ENCODE measurements at regions not wholly inside any gene's neighbourhood (a gene's known extent, or its start where the extent isn't known, plus 50 kb on each side); places are given as distances from the start of the nearest gene placed in this dataset.

- DNase-seq (ENCODE audit: low spot score) = peak; percentile 99
These were observed 180.3 kb upstream of the GRB10 start for GRCh38 chr7:50962962-50963374.

GRCh38 chr7:50962281-50962883 lies 179.7 kb upstream of the GRB10 start:
- DNase-seq (ENCODE audit: low spot score) = peak; percentile 49

GRCh38 chr7:50960621-50961310 lies 178.1 kb upstream of the GRB10 start:
- no peak for DNase-seq (ENCODE audit: low spot score)

GRCh38 chr7:50959991-50960390 lies 177.3 kb upstream of the GRB10 start:
- no peak for DNase-seq (ENCODE audit: low spot score)

GRCh38 chr7:50959560-50959959 lies 176.9 kb upstream of the GRB10 start:
- DNase-seq (ENCODE audit: low spot score) = no peak

GRCh38 chr7:50957855-50958254 lies 175.2 kb upstream of the GRB10 start:
- no peak for DNase-seq (ENCODE audit: low spot score)

GRCh38 chr7:50957431-50957830 lies 174.7 kb upstream of the GRB10 start:
- DNase-seq (ENCODE audit: low spot score) = no peak

GRCh38 chr7:50956522-50957155 lies 173.9 kb upstream of the GRB10 start:
- DNase-seq (ENCODE audit: low spot score) = no peak

GRCh38 chr7:50954716-50955115 lies 172.0 kb upstream of the GRB10 start:
- no peak for DNase-seq (ENCODE audit: low spot score)

- no peak for DNase-seq (ENCODE audit: low spot score)
These were observed 171.5 kb upstream of the GRB10 start for GRCh38 chr7:50954245-50954644.

- DNase-seq (ENCODE audit: low spot score) = no peak
These were observed 171.1 kb upstream of the GRB10 start for GRCh38 chr7:50953820-50954219.

GRCh38 chr7:50953303-50953702 lies 170.6 kb upstream of the GRB10 start:
- DNase-seq (ENCODE audit: low spot score) = no peak

- DNase-seq (ENCODE audit: low spot score) = no peak
These were observed 169.8 kb upstream of the GRB10 start for GRCh38 chr7:50952544-50952943.

- no peak for DNase-seq (ENCODE audit: low spot score)
These were observed 169.4 kb upstream of the GRB10 start for GRCh38 chr7:50952120-50952519.

GRCh38 chr7:50943482-50943881 lies 160.8 kb upstream of the GRB10 start:
- no peak for DNase-seq (ENCODE audit: low spot score)

GRCh38 chr7:50941525-50941924 lies 158.8 kb upstream of the GRB10 start:
- DNase-seq (ENCODE audit: low spot score) = no peak

GRCh38 chr7:50940621-50941020 lies 157.9 kb upstream of the GRB10 start:
- peak; percentile 44 for DNase-seq (ENCODE audit: low spot score)

- peak; percentile 85 for DNase-seq (ENCODE audit: low spot score)
These were observed 156.3 kb upstream of the GRB10 start for GRCh38 chr7:50939021-50939420.

GRCh38 chr7:50937727-50938126 lies 155.0 kb upstream of the GRB10 start:
- no peak for DNase-seq (ENCODE audit: low spot score)

GRCh38 chr7:50926049-50926448 lies 143.4 kb upstream of the GRB10 start:
- DNase-seq (ENCODE audit: low spot score) = no peak

GRCh38 chr7:50923476-50923875 lies 140.8 kb upstream of the GRB10 start:
- no peak for DNase-seq (ENCODE audit: low spot score)

GRCh38 chr7:50921114-50921813 lies 138.6 kb upstream of the GRB10 start:
- no peak for DNase-seq (ENCODE audit: low spot score)
